Endothelial cell of umbilical vein (primary cell): ENCODE measurements at regions not wholly inside any gene's neighbourhood (a gene's known extent, or its start where the extent isn't known, plus 50 kb on each side); places are given as distances from the start of the nearest gene placed in this dataset.

Experiments used
- BruUV-seq: library from RNA; stranded (reverse); fragments of 400-500 nt; replicated peaks from 2 replicates; lab custom pipeline; 2021; lab: Mats Ljungman, UMichigan
- CTCF ChIA-PET: fragments of 300-600, 350-600 bp; sonication (Branson Sonifier 250); formaldehyde crosslinking; loops from one replicate; lab custom pipeline; 2021; ENCODE audit warnings: antibody characterized with exemption, inconsistent platforms; lab: Charles Lee
- POLR2A ChIA-PET: fragments of 300-600, 350-600 bp; sonication (Branson Sonifier 250); formaldehyde crosslinking; loops from one replicate; lab custom pipeline; 2021; ENCODE audit warnings: antibody characterized with exemption, inconsistent platforms; lab: Charles Lee
- DNase-seq: peaks from one replicate; pipeline ENCODE4 v3.0.0-alpha.2; 2011; ENCODE audit warnings: low read depth, low spot score
- FAIRE-seq: peaks from 2 replicates; lab custom pipeline; 2011; peaks lifted over from hg19 to GRCh38; lab: Jason Lieb, UNC
- H2AFZ ChIP-seq: 2 replicates; pipeline ENCODE4 v1.6.0; 2012; ENCODE audit warnings: low read depth, low read length, control low read depth, inconsistent platforms
- H3K27ac ChIP-seq: 2 replicates; pipeline ENCODE4 v1.5.1; 2011; ENCODE audit warnings: low read depth, mild to moderate bottlenecking, control low read depth, low read length, moderate library complexity; ENCODE audit not compliant: insufficient read depth
- H3K27me3 ChIP-seq, 2 experiments: 2 replicates each; pipeline versions ENCODE4 v1.6.0 to v1.6.1; 2011; ENCODE audit warnings: low read length in 2 of 2, mixed read lengths in 1 of 2; ENCODE audit not compliant: control insufficient read depth in 2 of 2, insufficient read depth in 2 of 2
- H3K36me3 ChIP-seq, 2 experiments: 2 replicates in 1 of 2; 3 replicates in 1 of 2; pipeline ENCODE4 v1.5.1; 2011; ENCODE audit warnings: low read length in 2 of 2, mild to moderate bottlenecking in 1 of 2, moderate library complexity in 1 of 2; ENCODE audit not compliant: control insufficient read depth in 2 of 2, insufficient read depth in 2 of 2; ENCODE audit errors: extremely low read depth in 1 of 2
- H3K4me1 ChIP-seq: 3 replicates; pipeline ENCODE4 v1.5.1; 2011; ENCODE audit warnings: mild to moderate bottlenecking, low read length; ENCODE audit not compliant: control insufficient read depth, insufficient read depth; ENCODE audit errors: extremely low read depth
- H3K4me2 ChIP-seq: 2 replicates; pipeline ENCODE4 v1.6.1; 2011; ENCODE audit warnings: low read length, control low read depth, mixed read lengths; ENCODE audit not compliant: insufficient read depth
- H3K4me3 ChIP-seq, 3 experiments: fragments of 200-600 bp in 1 of 3; sonication (generic), shearing (Covaris generic) in 1 of 3; replicated peaks in 1 of 3; 2 replicates each; pipeline ENCODE4 v1.5.1; 2011 to 2016; ENCODE audit warnings: control low read depth in 3 of 3, low read length in 3 of 3, mild to moderate bottlenecking in 2 of 3, inconsistent platforms in 1 of 3, low read depth in 1 of 3, moderate library complexity in 1 of 3; ENCODE audit not compliant: insufficient read depth in 1 of 3
- H3K79me2 ChIP-seq: 2 replicates; pipeline ENCODE4 v1.6.0; 2012; ENCODE audit warnings: low read length, inconsistent platforms; ENCODE audit not compliant: control insufficient read depth, insufficient read depth
- H3K9ac ChIP-seq: replicated peaks from 2 replicates; pipeline ENCODE3; 2011; ENCODE audit warnings: low read length, control low read depth; ENCODE audit not compliant: insufficient read depth; ENCODE audit errors: extremely low read depth
- H3K9me1 ChIP-seq: replicated peaks from 3 replicates; pipeline ENCODE4 v1.6.0; 2011; ENCODE audit warnings: mild to moderate bottlenecking, low read length; ENCODE audit not compliant: control insufficient read depth, insufficient read depth; ENCODE audit errors: extremely low read depth
- H3K9me3 ChIP-seq: replicated peaks from 2 replicates; pipeline ENCODE4 v1.5.1; 2012; ENCODE audit warnings: low read length, inconsistent platforms; ENCODE audit not compliant: control insufficient read depth, insufficient read depth
- H4K20me1 ChIP-seq: replicated peaks from 2 replicates; pipeline ENCODE3; 2011; ENCODE audit warnings: mild to moderate bottlenecking, low read length; ENCODE audit not compliant: control insufficient read depth, insufficient read depth; ENCODE audit errors: extremely low read depth
- EZH2 ChIP-seq: IDR thresholded peaks from 2 replicates; pipeline ENCODE4 v1.6.1; 2012; ENCODE audit warnings: borderline replicate concordance, low read depth, mild to moderate bottlenecking, moderate library complexity, low read length, inconsistent platforms; ENCODE audit not compliant: severe bottlenecking
- FOS ChIP-seq: IDR thresholded peaks from 2 replicates; pipeline ENCODE4 v1.6.1; 2011; ENCODE audit warnings: mild to moderate bottlenecking, low read length, moderate library complexity, borderline replicate concordance; ENCODE audit not compliant: insufficient read depth
- GATA2 ChIP-seq: IDR thresholded peaks from 2 replicates; pipeline ENCODE4 v1.7.0; 2011; ENCODE audit warnings: low read depth, mild to moderate bottlenecking, moderate library complexity, mixed read lengths, low read length; ENCODE audit not compliant: insufficient read length, insufficient read depth
- JUN ChIP-seq: IDR thresholded peaks from 2 replicates; pipeline ENCODE4 v1.6.1; 2011; ENCODE audit warnings: borderline replicate concordance, low read depth; ENCODE audit not compliant: insufficient read length, insufficient read depth
- MYC ChIP-seq: IDR thresholded peaks from one replicate; pipeline ENCODE4 v1.6.1; 2011; ENCODE audit warnings: mild to moderate bottlenecking, low read depth, low read length
- POLR2A ChIP-seq: IDR thresholded peaks from 2 replicates; pipeline ENCODE4 v1.6.1; 2012; ENCODE audit warnings: low read depth, mild to moderate bottlenecking, control low read depth, low read length
- POLR2AphosphoS5 ChIP-seq: IDR thresholded peaks from 2 replicates; pipeline ENCODE4 v1.6.1; 2012; ENCODE audit warnings: low read depth, mild to moderate bottlenecking, control low read depth, low read length, moderate library complexity; ENCODE audit not compliant: insufficient read depth
- dilution Hi-C: fragments of 300-500 bp; cut with MboI; formaldehyde crosslinking; loops from one replicate; pipeline ENCODE4 v1.15.0; 2019; ENCODE audit warnings: low sequenced_read_pairs; ENCODE audit not compliant: extremely low pct_ligation_motif_present
- intact Hi-C: fragments of 100-400 bp; cut with micrococcal nuclease; formaldehyde crosslinking; loops from one replicate; pipeline ENCODE4 v1.10.0; 2022
- TF ChIP-seq, protein P1 (sequence below): IDR thresholded peaks from 2 replicates; pipeline ENCODE4 v1.6.1; 2011; ENCODE audit not compliant: insufficient read depth, insufficient read length
- TF ChIP-seq, protein P2 (sequence below), 2 donors: IDR thresholded peaks; 1 replicate in 1 of 2; 2 replicates in 1 of 2; pipeline ENCODE4 v1.5.1; 2011; ENCODE audit warnings: low read length in 2 of 2, mild to moderate bottlenecking in 2 of 2, moderate library complexity in 2 of 2, control low read depth in 1 of 2, inconsistent platforms in 1 of 2, low read depth in 1 of 2; ENCODE audit not compliant: insufficient read depth in 1 of 2; ENCODE audit errors: extremely low read depth in 1 of 2

- BruUV-seq = no TSS peak
- H2AFZ ChIP-seq = no peak overlapping the region
- no peak overlapping the region for H3K4me3 ChIP-seq
- no peak overlapping the region for H3K27ac ChIP-seq
- H3K4me1 ChIP-seq = no peaks in the 10 kb centered on the region
- H3K36me3 ChIP-seq = no peaks in the 10 kb centered on the region
- peaks cover 3% of the 10 kb centered on the region for H3K9me3 ChIP-seq
- no peak overlapping the region for H3K4me2 ChIP-seq
- ChIA-PET CTCF (no interaction called here), POLR2A (no interaction called here)
- dilution Hi-C loops (no loop called here), intact Hi-C loops (no loop called here)
- TF ChIP-seq FOS (no peak), EZH2 (no peak)
- DNase-seq (no peak), FAIRE-seq (no peak)
- no peaks in the 10 kb centered on the region for H3K79me2 ChIP-seq
- no peaks in the 10 kb centered on the region for H3K27me3 ChIP-seq
- H3K9me1 ChIP-seq = no peaks in the 10 kb centered on the region
- no peak overlapping the region for H3K9ac ChIP-seq
- H4K20me1 ChIP-seq = no peaks in the 10 kb centered on the region
Observed at GRCh38 chr5:3197304-3198073, 398.1 kb upstream of the IRX1 start.

- CTCF ChIA-PET = no interaction called here
- H3K4me2 ChIP-seq = no peak overlapping the region
- no peak for FAIRE-seq
Observed at GRCh38 chr5:3195994-3196393, 399.6 kb upstream of the IRX1 start.

More at GRCh38 chr5:3195994-3196393, 399.6 kb upstream of the IRX1 start:
- no peaks in the 10 kb centered on the region for H3K4me1 ChIP-seq
- no peaks in the 10 kb centered on the region for H3K79me2 ChIP-seq
- H3K9me1 ChIP-seq = no peaks in the 10 kb centered on the region
- H3K36me3 ChIP-seq = no peaks in the 10 kb centered on the region
- no peak for TF ChIP-seq POLR2A
- TF ChIP-seq MYC = no peak
- TF ChIP-seq, protein P1, sequence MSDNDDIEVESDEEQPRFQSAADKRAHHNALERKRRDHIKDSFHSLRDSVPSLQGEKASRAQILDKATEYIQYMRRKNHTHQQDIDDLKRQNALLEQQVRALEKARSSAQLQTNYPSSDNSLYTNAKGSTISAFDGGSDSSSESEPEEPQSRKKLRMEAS = no peak
- no peak for TF ChIP-seq FOS
- no peak for TF ChIP-seq JUN
- TF ChIP-seq POLR2AphosphoS5 = no peak
- no peak for TF ChIP-seq GATA2
- no peak for TF ChIP-seq EZH2
- TF ChIP-seq, protein P2, sequence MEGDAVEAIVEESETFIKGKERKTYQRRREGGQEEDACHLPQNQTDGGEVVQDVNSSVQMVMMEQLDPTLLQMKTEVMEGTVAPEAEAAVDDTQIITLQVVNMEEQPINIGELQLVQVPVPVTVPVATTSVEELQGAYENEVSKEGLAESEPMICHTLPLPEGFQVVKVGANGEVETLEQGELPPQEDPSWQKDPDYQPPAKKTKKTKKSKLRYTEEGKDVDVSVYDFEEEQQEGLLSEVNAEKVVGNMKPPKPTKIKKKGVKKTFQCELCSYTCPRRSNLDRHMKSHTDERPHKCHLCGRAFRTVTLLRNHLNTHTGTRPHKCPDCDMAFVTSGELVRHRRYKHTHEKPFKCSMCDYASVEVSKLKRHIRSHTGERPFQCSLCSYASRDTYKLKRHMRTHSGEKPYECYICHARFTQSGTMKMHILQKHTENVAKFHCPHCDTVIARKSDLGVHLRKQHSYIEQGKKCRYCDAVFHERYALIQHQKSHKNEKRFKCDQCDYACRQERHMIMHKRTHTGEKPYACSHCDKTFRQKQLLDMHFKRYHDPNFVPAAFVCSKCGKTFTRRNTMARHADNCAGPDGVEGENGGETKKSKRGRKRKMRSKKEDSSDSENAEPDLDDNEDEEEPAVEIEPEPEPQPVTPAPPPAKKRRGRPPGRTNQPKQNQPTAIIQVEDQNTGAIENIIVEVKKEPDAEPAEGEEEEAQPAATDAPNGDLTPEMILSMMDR (IDR thresholded peaks at IDR 0.05; ENCODE audit: extremely low read depth in 1 of 2, insufficient read depth in 1 of 2, low read depth in 1 of 2, low read length in 2 of 2) = no peak
- no peak for DNase-seq
- no peak overlapping the region for H3K9ac ChIP-seq
- BruUV-seq = no TSS peak
- H3K27me3 ChIP-seq = no peaks in the 10 kb centered on the region
- intact Hi-C loops (no loop called here), dilution Hi-C loops (no loop called here)
- H2AFZ ChIP-seq = no peak overlapping the region
- H3K9me3 ChIP-seq = peaks cover 2% of the 10 kb centered on the region
- no peak overlapping the region for H3K4me3 ChIP-seq
- POLR2A ChIA-PET = no interaction called here
- no peaks in the 10 kb centered on the region for H4K20me1 ChIP-seq
- no peak overlapping the region for H3K27ac ChIP-seq
